ENCODE measurements at regions not wholly inside any gene's neighbourhood (a gene's known extent, or its start where the extent isn't known, plus 50 kb on each side); places are given as distances from the start of the nearest gene placed in this dataset.
"Not testable (repeated sequence)": the region's sequence is repeated elsewhere in the genome, so short reads cannot be mapped to it uniquely, and the experiment has no call there.

DNA sequence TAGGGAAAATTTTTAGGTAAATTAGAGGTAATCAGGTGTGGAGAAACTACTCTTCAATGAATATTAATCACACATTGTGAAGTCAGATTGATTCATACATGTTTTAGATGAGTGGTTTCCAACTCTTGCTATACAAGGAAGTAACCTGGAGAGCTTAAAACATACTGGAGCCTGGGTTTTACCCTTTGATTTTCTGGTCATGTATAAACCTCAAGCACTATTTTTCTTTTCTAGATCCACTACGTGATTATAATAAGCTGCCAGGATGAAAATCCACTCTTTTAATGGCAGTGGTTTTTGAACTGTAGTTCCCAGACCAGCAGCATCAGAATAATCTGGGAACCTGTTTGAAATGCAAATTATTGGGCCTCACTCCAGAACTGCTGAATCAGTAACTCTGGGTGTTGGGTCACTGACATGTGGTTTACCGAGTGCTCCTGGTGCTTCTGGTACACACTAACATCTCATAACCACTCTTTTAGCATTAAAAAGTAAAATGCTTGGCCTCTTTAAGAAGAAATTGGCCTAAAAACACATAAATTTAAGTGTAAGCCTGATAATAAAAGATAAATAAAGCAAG lies 63.4 kb downstream of the DCAF12L1 start:
- peak; percentile 40 for DNase-seq (ENCODE audit: low read depth)
- no peak for TF ChIP-seq CTCF (conservative IDR thresholded peaks at IDR 0.05; ENCODE audit: low read depth, low read length)
- no peak overlapping the region for H3K4me3 ChIP-seq (ENCODE audit: low read depth, low read length)

GRCh38 chrX:126485409-126485808 lies 67.2 kb downstream of the DCAF12L1 start:
- H3K4me3 ChIP-seq (ENCODE audit: low read depth, low read length) = no peak overlapping the region
- no peak for TF ChIP-seq CTCF (conservative IDR thresholded peaks at IDR 0.05; ENCODE audit: low read depth, low read length)
- no peak for DNase-seq (ENCODE audit: low read depth)

DNA sequence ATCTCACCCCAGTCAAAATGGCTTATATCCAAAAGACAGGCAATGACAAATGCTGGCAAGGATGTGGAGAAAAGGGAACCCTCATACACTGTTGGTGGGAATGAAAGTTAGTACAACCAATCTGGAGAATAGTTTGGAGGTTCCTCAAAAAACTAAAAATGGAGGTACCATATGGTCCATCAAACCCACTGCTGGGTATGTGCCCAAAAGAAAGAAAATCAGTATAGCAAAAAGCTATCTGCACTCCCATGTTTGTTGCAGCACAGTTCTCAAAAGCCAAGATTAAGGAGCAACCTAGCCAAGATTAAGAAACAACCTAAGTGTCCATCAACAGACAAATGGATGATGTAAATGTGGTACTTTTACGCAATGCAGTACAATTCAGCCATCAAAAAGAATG lies 70.7 kb downstream of the DCAF12L1 start:
- no peak overlapping the region for H3K4me3 ChIP-seq (ENCODE audit: low read depth, low read length)
- no peak for DNase-seq (ENCODE audit: low read depth)
- no peak for TF ChIP-seq CTCF (conservative IDR thresholded peaks at IDR 0.05; ENCODE audit: low read depth, low read length)

DNA sequence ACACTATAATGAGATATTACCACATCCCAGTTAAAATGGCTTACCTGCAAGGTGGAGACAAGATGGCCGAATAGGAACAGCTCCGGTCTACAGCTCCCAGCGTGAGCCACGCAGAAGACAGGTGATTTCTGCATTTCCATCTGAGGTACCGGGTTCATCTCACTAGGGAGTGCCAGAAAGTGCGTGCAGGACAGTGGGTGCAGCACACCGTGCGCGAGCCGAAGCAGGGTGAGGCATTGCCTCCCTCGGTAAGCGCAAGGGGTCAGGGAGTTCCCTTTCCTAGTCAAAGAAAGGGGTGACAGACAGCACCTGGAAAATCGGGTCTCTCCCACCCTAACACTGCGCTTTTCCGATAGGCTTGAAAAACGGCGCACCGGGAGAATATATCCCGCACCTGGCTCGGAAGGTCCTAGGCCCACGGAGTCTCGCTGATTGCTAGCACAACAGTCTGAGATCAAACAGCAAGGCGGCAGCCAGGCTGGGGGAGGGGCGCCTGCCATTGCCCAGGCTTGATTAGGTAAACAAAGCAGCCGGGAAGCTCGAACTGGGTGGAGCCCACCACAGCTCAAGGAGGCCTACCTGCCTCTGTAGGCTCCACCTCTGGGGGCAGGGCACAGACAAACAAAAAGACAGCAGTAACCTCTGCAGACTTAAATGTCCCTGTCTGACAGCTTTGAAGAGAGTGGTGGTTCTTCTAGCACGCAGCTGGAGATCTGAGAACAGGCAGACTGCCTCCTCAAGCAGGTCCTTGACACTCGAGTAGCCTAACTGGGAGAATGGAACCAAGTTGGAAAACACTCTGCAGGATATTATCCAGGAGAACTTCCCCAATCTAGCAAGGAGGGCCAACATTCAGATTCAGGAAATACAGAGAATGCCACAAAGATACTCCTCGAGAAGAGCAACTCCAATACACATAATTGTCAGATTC lies 92.5 kb downstream of the DCAF12L1 start:
- not testable (repeated sequence) for H3K4me3 ChIP-seq (ENCODE audit: low read depth, low read length); DNase-seq (ENCODE audit: low read depth)

GRCh38 chrX:126456136-126456535 lies 96.5 kb downstream of the DCAF12L1 start:
- H3K4me3 ChIP-seq (ENCODE audit: low read depth, low read length) = no peak overlapping the region
- no peak for TF ChIP-seq CTCF (conservative IDR thresholded peaks at IDR 0.05; ENCODE audit: low read depth, low read length)
- no peak for DNase-seq (ENCODE audit: low read depth)

DNA sequence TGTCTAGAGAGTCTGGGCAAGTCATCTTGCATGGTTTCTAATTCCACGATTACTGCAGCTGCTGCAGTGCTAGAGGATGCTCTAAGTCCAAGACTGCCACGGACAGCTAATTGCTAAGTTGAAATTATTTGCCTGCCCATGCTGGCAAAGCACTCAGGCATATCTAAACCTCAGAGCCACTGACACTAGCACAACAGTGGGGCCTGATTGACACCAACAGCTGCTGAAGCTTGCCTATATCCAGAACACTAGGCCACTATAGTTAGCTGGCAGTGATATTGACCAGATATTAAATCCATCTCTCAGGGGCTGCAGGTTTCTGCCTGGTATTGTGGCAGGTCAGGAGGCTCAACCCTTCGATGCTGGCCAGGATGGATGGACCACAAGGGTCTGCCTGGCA lies 103.9 kb downstream of the DCAF12L1 start:
- H3K4me3 ChIP-seq (ENCODE audit: low read depth, low read length) = no peak overlapping the region
- no peak for DNase-seq (ENCODE audit: low read depth)
- no peak for TF ChIP-seq CTCF (conservative IDR thresholded peaks at IDR 0.05; ENCODE audit: low read depth, low read length)

All from epithelial cell of proximal tubule (primary cell).